ENCODE measurements at regions not wholly inside any gene's neighbourhood (a gene's known extent, or its start where the extent isn't known, plus 50 kb on each side); places are given as distances from the start of the nearest gene placed in this dataset.

DNA sequence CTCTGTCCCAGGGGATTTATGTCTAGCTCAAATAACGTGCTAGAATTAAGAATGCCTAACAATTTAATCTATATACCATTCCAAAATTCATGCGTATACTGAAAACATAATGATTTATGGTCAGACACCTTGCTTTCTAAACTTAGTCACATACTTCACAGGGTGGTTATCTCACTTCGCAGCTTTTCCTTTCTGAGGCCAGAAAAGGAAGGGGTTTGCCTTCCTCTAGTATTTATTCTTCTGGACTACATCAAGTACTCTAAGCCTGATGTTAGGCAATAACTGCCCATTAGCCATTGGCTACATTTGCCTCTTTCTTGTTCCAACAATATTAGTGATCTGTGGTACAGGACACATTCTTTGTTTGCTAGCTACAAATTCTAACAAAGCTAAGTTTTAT is 72.6 kb upstream of the FHIP2A start:
- TF ChIP-seq, protein P1, sequence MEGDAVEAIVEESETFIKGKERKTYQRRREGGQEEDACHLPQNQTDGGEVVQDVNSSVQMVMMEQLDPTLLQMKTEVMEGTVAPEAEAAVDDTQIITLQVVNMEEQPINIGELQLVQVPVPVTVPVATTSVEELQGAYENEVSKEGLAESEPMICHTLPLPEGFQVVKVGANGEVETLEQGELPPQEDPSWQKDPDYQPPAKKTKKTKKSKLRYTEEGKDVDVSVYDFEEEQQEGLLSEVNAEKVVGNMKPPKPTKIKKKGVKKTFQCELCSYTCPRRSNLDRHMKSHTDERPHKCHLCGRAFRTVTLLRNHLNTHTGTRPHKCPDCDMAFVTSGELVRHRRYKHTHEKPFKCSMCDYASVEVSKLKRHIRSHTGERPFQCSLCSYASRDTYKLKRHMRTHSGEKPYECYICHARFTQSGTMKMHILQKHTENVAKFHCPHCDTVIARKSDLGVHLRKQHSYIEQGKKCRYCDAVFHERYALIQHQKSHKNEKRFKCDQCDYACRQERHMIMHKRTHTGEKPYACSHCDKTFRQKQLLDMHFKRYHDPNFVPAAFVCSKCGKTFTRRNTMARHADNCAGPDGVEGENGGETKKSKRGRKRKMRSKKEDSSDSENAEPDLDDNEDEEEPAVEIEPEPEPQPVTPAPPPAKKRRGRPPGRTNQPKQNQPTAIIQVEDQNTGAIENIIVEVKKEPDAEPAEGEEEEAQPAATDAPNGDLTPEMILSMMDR (IDR thresholded peaks at IDR 0.05; ENCODE audit: low read length), result no peak
- TF ChIP-seq EZH2phosphoT487 (IDR thresholded peaks at IDR 0.05; ENCODE audit: low read length), result no peak
